ENCODE measurements at regions not wholly inside any gene's neighbourhood (a gene's known extent, or its start where the extent isn't known, plus 50 kb on each side); places are given as distances from the start of the nearest gene placed in this dataset.

DNA sequence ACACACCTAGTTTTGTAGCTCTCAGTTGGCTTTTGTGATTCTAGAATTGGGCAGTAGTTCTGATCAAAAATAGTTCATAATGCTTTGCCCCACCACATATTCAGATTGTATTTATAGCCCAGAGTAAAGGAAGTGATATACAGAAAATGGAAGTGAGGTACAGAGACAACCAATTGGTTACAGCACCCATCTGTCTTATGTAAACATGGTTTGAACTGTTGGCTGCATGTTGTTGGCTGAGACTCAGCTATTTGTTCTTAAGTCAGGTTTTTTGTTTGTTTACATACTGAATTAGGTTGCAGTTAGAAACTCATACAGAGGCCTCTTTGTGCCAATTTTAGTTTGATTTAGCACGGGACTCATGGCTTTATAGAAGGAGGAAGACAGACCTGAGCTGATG lies 158.9 kb upstream of the GPR26 start:
- H3K14ac ChIP-seq (ENCODE audit: insufficient read length), result no peak overlapping the region
- no peaks in the 10 kb centered on the region for H4K20me1 ChIP-seq (replicated peaks in 1 of 2; ENCODE audit: control insufficient read depth in 1 of 2, insufficient read depth in 2 of 2, low read length in 2 of 2)
- no peaks in the 10 kb centered on the region for H3K79me1 ChIP-seq (ENCODE audit: low read depth, low read length)
- H2BK120ac ChIP-seq (replicated peaks; ENCODE audit: low read depth, low read length), result no peak overlapping the region
- H3K23ac ChIP-seq (ENCODE audit: insufficient read length), result no peak overlapping the region
- no peak overlapping the region for H4K5ac ChIP-seq (ENCODE audit: insufficient read length, low read depth, low read length)
- no peak overlapping the region for H3K9ac ChIP-seq (replicated peaks in 1 of 4; ENCODE audit: extremely low read depth in 1 of 4, low read depth in 3 of 4, low read length in 3 of 4)
- H2BK12ac ChIP-seq (ENCODE audit: low read depth, low read length), result no peak overlapping the region
- H2BK5ac ChIP-seq (ENCODE audit: low read depth, low read length), result no peak overlapping the region
- no peak overlapping the region for H2BK15ac ChIP-seq (ENCODE audit: low read length)
- no peaks in the 10 kb centered on the region for H3K27me3 ChIP-seq (replicated peaks in 1 of 4; ENCODE audit: control insufficient read depth in 3 of 4, extremely low read depth in 1 of 4, insufficient read depth in 3 of 4, low read length in 3 of 4)
- no peak overlapping the region for H4K91ac ChIP-seq (replicated peaks; ENCODE audit: insufficient read length, low read length)
- no peak for DNase-seq (ENCODE audit: low read depth in 1 of 2, low spot score in 2 of 2)
- H3K79me2 ChIP-seq (ENCODE audit: control insufficient read depth in 1 of 2, insufficient read depth in 2 of 2, low read length in 2 of 2), result no peaks in the 10 kb centered on the region
- no peak for FAIRE-seq
- no peaks in the 10 kb centered on the region for H3K4me1 ChIP-seq (replicated peaks in 1 of 4; ENCODE audit: control insufficient read depth in 3 of 4, insufficient read depth in 4 of 4, low read length in 3 of 4)
- CTCF ChIA-PET (ENCODE audit: partially characterized antibody), result interaction anchor here (1.8 kb wide), 1 partner anchor 56 kb away, joined by 5 read pairs; no protein-coding TSS in a partner anchor
- no peak overlapping the region for H3K4ac ChIP-seq (replicated peaks; ENCODE audit: insufficient read length, low read depth, low read length)
- 84% methylated on average over 1 of the region's 1 CpG; no CpG with 5 or more reads in 1 of the 2 experiments for WGBS, 2 experiments (ENCODE audit: extremely low coverage in 1 of 2, insufficient coverage in 1 of 2, insufficient read length in 1 of 2, insufficient replicate concordance in 2 of 2, low coverage in 1 of 2, low lambda C conversion rate in 2 of 2, missing lambda C conversion rate in 1 of 2)
- H3K9me3 ChIP-seq (ENCODE audit: insufficient read depth in 2 of 2, low read depth in 1 of 2, low read length in 1 of 2), result no peaks in the 10 kb centered on the region; a peak in 1 of 4 replicates
- H3K56ac ChIP-seq (replicated peaks; ENCODE audit: insufficient read length, low read depth, low read length), result no peak overlapping the region
- no peak overlapping the region for H3K27ac ChIP-seq (ENCODE audit: low read depth, low read length)
- no peak overlapping the region for H3K18ac ChIP-seq (ENCODE audit: extremely low read depth, low read length)
- no peak overlapping the region for H2AK5ac ChIP-seq (ENCODE audit: low read depth, low read length)
- POLR2A ChIA-PET (ENCODE audit: partially characterized antibody), result no interaction called here
- TF ChIP-seq BRCA1 (IDR thresholded peaks at IDR 0.05; ENCODE audit: low read depth, low read length) (no peak), HDAC6 (IDR thresholded peaks at IDR 0.05; ENCODE audit: low read depth, low read length) (no peak), PHF8 (conservative IDR thresholded peaks at IDR 0.05; ENCODE audit: low read depth, low read length) (no peak), RAD21 (IDR thresholded peaks at IDR 0.05 in 1 of 2, conservative IDR thresholded peaks at IDR 0.05 in 1 of 2; ENCODE audit: low read depth in 2 of 2, low read length in 2 of 2) (no peak), CREB1 (IDR thresholded peaks at IDR 0.05) (no peak), SP2 (IDR thresholded peaks at IDR 0.05; ENCODE audit: low read length) (no peak)
- no peaks in the 10 kb centered on the region for H3K23me2 ChIP-seq (ENCODE audit: low read depth, low read length)
- no peak overlapping the region for H4K8ac ChIP-seq (ENCODE audit: extremely low read depth, insufficient read depth, low read length)
- no peak overlapping the region for H2AFZ ChIP-seq (ENCODE audit: low read length)
- no peak overlapping the region for H2BK20ac ChIP-seq (ENCODE audit: low read length)
- no peaks in the 10 kb centered on the region for H3K36me3 ChIP-seq (ENCODE audit: control insufficient read depth in 2 of 4, insufficient read depth in 4 of 4, low read length in 3 of 4)
- H3K4me3 ChIP-seq (ENCODE audit: extremely low read depth in 1 of 4, insufficient read depth in 2 of 4, low read depth in 3 of 4, low read length in 4 of 4), result no peak overlapping the region
- no peak overlapping the region for H3K4me2 ChIP-seq (ENCODE audit: insufficient read depth in 1 of 2, low read depth in 2 of 2, low read length in 2 of 2)

Measured in H1 (cell line).